Stimulated activated CD8-positive, alpha-beta memory T cell treated with anti-CD3 and anti-CD28 coated beads, Interleukin-7, amount 100 ng/mL, for 48 hours (primary cell): ENCODE measurements at regions not wholly inside any gene's neighbourhood (a gene's known extent, or its start where the extent isn't known, plus 50 kb on each side); places are given as distances from the start of the nearest gene placed in this dataset.
"Not testable (repeated sequence)": the region's sequence is repeated elsewhere in the genome, so short reads cannot be mapped to it uniquely, and the experiment has no call there.

Experiments used
- DNase-seq, 2 donors: peaks; one replicate each; pipeline ENCODE4 v3.0.0-alpha.2; 2020; ENCODE audit warnings: low read depth in 1 of 2; ENCODE audit errors: extremely low read depth in 1 of 2

DNA sequence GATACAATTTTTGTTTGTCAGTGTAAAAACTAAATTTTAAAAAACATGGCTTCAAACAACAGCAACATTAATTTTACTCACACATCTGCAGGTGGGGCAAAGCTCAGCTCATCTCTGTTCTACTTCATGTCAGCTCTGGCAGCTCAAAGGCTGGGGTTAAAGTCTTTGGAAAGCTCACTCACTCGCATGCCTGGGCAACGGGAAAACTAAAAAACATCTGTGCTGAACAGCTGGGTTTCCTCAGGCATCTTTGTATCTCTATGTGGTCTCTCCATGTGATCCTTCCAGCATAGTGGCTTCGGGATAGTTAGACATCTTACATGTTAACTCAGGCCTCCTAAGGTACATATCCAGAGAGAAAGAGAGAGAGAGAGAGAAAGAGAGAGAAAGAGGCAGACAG is 499.6 kb downstream of the RFPL4B start:
- DNase-seq = no peak

DNA sequence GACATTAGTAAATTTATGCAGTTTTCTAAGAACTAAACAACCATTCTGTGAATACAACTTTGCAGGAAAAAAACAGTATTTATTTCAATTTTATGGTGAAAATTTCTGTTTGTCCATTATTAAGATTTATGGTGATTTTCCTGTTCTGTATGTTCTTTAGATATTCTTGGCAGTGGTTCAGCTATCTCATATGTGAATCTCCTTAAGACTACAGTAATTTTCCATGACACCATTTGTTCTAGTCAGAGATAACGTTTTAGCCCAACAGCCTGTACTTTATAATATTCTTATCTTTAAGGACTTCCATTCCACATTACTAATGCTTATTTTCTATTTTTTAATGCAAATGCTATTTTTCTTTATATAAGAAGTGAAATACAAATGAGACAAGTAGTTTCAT is 504.0 kb downstream of the RFPL4B start:
- DNase-seq = no peak

DNA sequence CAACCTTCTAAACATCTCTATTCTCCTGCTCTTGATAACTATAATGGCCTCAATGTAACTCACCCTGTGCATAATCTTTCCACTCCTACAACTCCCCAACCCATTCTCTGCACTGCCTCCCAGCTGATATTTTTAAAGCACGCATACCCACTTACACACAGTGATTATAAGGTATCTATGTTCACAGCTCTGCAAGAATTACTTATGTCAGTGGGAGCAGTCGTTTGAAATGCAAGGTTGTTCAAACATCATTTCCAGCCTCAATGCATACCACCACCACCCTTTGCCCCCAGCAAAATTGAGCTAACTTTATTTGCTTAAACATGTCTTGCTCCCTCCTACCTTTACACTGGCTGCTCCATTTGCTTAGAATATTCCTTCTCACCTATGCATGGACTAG is 506.0 kb downstream of the RFPL4B start:
- no peak for DNase-seq

DNA sequence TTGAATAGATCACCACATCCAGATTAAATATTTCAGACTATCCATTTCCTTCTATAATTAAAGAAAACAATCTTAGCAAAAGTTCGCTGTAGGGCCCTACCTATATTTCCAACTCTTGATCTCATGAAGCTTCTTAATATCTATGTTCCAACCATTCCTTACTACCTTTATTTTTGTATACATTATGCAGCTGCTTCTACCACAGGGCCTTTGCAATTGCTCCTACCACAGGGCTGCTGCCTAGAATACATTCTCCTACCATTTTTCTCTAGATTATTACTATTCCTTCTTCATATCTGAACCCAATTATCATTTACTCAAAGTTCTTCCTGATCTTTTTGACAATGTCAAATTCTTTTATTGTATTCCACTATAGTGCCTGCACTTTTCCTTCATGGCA is 516.6 kb downstream of the RFPL4B start:
- DNase-seq = no peak

DNA sequence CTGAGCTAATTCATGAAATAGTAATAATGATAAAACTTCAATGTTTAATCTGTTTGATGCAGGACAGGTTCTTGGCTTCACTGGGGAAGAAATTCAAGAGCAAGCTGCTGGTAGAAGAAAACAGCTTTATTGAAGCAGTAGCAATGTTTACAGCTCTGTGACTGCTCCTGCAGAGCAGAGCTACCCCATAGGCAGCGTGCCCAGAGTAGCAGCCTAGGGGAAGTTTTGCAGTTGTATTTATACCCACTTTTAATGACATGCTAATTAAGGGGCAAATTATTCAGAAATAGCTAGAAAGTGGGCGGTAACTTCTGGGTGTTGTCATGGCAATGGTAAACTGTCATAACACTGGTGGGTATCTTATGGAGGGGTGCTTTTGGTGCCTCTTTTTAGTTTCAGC is 518.0 kb downstream of the RFPL4B start:
- no peak for DNase-seq

DNA sequence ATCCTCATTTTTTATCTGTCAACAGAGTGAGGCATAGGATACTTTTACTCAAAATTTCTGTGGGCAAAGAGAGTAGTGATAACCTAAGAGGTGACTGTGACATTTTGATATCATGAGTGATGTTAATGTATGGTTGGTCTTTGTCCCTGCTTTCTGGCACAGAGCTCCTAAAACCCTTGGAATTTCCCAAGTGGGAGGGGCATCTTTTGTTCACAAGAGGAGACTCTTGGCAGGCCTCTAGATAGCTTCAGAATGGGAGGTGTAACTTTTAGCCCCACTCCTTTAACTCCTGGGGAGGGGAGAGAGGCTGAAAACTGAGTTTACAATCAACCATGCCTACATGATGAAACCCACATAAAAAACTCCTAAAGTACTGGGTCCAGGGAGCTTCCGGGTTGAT is 527.8 kb downstream of the RFPL4B start:
- no peak for DNase-seq

DNA sequence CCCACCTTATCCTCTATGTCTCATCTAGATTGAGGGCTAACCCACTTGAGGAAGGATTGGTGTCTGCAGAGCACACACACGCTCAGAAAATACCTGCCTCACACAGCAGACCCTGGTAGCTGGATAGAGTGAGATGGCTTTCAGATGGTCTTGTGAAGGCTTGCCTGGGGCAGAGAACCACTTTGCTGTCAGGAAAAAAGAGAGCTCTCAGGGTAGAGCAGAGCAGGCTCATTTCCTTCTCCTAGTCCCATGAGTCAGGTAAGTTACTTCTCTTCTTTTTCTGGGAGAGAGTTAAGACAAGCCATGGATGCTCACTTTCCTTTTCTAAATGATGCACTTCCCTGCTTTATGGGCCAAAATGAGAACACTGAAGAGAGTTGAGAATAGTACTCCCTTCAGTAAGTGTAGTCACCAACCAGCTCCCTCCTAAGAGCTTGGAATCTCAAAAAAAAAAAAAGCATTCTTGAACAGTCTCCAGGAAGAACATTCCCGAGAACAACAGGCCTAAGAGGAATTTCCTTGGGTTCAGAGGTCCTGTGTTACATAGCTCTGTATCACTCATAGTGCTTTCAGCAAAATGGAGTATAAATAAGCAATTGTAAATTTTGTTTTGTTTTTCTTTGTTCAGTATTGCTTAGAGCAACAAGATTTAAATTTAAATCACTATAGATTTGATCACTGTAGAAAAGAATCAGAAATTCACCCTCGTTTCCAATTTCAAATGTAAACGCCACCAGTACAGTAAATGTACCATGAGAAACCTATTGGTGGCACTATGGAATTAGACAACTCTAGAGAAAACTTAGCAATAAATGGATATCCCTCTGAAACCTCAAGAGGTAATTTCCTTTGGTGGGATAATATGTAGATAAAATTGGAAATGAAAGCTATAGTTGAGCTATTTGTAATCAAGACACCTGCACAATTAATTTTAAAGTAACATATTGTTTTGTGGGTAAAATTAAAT is 530.3 kb downstream of the RFPL4B start:
- no peak for DNase-seq

DNA sequence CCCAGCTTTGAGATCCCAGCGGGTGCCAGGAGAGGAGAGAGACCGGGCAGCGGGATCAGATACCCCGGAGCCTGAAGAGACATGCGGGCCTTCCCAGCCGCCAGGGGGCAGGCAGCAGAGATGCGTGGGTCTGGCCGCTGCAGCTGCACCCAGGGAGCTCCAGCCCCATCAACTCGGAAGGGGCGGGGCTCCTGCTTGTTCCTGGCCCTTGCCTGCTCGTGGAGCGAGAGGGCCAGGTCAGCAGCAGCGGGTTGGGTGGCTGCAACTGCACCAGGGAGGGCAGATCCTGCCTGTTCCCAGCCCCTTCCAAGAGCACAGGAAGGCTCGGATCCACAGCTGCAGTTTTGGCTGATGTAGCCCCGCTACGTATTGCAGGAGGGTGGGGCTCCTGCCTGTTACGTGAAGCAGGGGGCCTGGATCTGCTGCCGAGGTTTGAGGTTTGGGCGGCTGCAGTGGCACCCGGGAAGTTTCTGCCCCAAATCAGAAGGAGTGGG is 532.8 kb downstream of the RFPL4B start:
- no peak for DNase-seq

DNA sequence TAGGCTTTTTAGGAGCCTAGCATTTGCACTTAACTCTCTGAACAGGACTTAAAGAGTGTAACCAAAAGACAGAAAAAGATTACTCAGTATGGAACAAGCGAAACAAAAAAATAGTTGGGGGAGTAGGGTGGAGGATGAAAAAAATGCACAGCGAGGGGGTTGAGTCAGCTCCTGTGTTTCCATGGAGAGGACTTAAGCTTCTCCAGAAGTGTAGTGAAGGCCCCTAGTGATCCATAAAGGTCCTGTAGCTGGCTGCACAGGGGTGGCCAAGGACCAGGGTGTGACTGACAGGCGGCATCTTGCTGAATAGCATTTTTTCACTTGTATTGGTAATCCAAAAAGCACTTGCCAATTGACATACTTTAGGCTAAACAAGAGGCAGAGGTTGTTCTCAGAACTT is 533.9 kb downstream of the RFPL4B start:
- DNase-seq = no peak

DNA sequence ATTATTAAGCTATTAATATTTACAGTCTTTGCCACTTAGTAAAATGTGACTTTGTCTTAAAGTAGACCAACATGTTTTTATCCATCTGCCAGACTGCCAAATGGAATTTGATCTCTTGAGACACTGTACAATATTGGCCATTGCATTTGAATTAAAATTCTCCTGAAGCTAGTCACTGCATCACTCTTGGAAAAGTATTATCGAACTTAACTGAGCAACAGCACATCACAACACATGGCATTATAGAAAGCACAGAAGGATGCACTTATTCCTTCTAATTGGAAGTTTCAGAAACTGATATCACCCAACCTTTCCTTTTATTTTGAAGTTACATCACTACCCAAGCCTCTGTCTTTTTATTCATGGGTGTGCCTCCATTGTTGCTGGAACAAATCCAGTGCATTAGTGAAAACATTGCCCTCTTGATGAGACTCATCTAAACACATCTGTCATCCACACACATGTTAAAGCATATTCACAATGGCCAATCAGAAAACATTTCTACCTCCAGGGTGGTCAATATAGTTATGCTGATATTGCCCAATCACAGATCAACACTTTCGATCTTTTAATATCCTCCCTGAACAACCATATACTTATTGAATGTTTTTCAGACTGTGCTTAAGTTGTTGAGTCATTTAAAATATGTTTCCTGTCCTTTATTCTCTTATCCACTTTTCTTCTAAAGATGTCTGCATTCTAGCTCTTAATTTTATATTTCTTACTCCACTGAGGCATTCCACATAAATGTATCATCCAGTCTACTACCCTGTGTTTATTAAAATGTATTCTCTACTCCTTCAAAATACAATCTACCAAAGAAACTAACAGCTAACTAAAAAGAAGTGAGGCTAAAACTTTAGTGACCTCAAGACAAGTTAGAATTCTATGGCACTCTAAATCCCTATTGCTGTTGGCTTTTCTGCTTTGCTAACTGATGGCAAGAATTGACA is 535.0 kb downstream of the RFPL4B start:
- no peak for DNase-seq

DNA sequence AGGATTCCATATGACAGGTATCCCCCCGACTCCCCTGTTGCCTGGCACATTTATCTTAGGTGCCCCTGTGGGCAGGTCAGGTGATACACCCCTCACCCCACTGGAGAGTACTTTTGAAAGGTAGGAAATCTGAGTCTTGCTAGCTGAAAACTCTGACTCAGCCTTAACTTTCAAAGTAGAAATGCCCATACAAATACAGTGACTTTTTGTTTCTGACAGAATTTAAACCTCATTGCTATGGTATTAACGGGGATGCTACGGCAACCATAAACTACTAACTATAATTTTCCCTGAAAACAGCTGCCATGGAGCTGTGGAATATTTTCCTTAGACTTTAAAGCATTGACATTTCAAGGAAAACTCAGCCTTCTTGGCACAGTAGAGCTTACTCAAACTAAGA is 536.0 kb downstream of the RFPL4B start:
- DNase-seq = no peak

DNA sequence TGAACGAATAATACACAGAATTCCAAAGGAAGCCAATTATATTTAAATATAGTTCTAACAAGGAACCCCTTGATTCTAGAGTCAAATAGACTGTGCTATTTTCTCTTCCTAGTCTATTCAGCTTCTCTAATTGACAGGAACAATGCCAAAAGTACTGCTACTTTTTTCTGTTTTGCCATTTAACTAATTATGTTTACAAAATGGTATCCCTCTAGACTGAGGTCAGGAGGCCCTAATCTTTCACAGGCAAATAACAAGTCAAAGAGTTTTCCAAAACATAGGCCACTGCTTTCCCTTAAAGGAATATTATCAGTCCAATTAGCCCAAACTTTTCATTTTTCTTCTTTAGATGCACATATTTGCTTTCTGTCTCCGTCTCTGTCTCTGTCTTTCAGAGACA is 539.3 kb downstream of the RFPL4B start:
- no peak for DNase-seq

DNA sequence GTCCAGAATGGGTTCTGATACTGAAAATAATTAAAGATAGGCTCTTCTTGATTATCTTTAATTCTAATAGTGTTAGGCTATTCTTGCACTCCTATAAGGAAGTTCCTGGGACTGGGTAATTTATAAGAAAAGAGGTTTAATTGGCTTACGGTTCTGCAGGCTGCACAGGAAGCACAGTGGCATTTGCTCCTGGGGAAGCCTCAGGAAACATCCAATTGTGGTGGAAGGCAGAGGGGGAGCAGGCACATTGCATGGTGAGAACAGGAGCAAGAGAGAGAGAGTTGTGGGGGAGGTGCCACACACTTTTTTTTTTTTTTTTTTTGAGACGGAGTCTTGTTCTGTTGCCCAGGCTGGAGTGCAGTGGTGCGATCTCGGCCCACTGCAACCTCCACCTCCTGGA is 540.3 kb downstream of the RFPL4B start:
- DNase-seq = not testable (repeated sequence)

DNA sequence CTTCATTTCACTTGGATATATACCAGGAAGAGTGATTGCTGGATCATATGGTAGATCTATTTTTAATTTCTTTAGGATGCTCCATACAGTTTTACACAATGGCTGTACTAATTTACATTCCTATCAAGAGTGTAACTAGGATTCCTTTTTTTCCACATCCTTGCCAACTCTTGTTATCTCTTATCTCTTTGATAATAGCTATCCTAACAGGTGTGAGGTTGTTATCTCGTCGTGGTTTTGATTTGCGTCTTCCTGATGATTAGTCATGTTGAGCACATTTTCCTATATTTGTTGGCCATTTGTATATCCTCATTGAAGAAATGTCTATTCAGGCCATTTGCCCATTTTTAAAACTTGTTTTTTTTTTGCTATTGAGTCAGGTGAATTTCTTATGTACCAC is 552.4 kb downstream of the RFPL4B start:
- no peak for DNase-seq

DNA sequence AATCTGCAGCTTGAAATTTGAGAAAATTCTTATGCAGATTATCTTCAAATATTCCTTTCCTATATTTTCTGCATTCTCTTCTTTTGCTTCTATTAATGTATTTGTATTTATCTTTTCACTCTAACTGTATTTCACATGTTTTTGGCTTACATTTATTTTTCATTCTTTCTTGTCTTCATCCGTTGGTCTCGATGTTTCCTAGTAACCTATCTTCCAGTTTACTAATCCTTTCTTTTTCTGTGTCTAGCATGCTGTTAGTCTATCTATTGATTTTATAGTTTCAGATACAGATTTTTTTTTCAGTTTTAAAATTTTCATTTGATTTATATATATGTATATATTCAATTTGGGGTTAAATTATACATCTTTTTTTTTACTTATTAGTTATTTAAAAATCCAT is 556.2 kb downstream of the RFPL4B start:
- DNase-seq = no peak

DNA sequence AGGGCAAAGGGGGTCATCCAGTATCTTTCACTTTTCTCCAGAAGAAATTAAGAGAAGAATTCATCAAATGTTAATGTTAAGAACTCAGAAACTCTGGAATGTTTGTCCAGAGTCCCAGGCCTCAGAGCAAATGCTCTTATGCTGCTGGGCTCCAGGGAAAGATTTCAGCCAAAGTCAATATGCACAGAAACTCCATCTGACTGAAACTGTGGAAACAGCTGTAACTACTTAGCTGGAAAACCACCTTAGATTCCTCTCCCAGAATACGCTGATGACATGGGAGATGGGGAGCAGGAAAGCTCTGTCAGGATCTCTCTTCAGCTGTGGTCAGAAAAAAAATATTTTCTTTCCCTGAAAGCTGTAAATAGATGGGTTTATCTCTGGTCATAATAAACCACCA is 559.6 kb downstream of the RFPL4B start:
- DNase-seq = no peak

DNA sequence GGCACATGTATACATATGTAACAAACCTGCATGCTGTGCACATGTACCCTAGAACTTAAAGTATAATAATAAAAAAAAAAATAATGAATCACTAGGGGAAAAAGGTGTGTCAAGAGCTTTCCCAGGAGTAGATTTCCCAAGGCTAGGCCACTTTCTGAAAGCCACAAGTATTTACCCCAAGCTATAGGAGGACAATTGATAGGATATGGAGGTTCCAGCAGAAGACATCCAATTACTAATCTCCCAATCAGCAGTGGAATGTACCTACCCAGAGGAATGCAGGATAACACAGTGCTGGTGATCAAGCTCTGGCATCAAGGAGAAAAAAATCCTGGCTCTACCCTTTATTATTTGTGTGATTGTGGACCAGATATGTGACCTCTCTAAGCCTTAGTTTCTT is 562.7 kb downstream of the RFPL4B start:
- DNase-seq = no peak

DNA sequence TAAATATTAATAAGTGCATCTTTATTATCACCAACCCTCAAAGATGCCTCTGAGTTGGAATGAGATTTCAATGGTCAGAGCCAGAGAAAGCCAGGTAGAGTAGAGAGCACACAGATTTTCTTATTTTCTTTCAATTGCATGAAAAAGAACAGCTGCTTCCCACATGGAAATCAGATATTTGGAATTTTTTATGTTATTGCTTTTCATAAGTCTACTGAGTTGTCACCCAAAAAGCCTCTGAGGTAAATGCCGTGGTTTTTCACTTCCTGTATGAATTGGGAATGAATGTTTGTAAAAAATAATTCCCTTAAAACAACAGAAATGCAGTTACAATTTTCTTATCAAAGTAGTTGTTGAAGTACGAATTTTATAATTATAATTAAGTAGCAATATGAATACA is 563.1 kb downstream of the RFPL4B start:
- DNase-seq = no peak

DNA sequence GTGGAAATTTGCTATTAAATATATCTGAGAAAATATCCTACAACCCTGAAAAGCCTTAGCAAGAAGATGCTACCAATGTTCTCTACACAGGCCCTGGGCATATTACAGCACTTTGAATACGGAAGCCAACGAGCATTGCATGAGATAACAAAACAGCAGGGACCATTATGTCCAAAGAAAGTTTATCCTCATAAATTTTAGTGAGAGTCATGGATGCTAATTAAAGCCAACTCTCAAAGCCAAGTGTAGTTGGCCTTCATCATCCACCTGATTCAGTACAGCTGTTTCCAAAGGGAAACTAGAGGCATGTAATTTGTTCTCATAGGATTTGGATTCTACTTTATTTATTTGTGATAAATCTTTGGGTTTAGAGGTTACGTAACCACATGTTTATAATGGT is 564.8 kb downstream of the RFPL4B start:
- no peak for DNase-seq

DNA sequence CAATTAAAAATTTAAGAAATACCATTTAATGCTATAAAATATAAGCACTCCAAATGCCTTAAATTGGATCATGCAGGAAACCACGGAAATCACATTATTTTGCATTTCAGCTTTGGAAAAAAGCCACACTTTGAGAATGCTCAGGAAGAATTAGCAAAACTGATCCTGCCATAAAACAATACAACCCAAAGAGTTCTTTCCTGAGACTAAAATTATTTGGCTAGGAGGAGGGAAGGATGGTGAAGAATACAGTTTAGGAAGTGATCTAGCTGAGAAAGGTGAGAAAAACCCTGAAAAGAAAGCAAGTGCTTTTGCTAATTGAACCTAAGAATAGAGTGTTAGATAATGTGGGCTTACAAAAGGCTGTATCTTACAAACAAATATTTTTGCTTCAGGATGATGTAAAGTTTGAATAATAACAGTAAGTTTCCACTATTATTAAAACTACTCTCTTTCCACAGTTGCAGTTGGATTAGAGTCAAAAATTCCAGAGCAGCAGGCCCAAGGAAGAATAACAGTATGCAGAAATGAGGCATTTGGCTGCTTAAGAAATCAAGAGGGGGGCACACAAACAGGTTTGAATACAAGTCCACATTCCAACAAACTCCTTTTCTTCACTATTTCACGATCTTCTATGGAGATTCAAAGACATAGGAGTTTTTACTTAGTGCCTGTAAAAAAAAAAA is 565.4 kb downstream of the RFPL4B start:
- no peak for DNase-seq

DNA sequence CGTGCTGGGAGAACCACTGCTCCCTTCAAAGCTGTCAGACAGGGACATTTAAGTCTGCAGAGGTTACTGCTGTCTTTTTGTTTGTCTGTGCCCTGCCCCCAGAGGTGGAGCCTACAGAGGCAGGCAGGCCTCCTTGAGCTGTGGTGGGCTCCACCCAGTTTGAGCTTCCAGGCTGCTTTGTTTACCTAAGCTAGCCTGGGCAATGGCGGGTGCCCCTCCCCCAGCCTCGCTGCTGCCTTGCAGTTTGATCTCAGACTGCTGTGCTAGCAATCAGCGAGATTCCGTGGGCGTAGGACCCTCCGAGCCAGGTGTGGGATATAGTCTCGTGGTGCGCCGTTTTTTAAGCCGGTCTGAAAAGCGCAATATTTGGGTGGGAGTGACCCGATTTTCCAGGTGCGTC is 572.6 kb downstream of the RFPL4B start:
- DNase-seq = not testable (repeated sequence)
